HG03521 (cell line): ENCODE measurements at regions not wholly inside any gene's neighbourhood (a gene's known extent, or its start where the extent isn't known, plus 50 kb on each side); places are given as distances from the start of the nearest gene placed in this dataset.
"Not testable (repeated sequence)": the region's sequence is repeated elsewhere in the genome, so short reads cannot be mapped to it uniquely, and the experiment has no call there.

Experiments used
- ATAC-seq: cut with Tn5 transposase; IDR thresholded peaks from one replicate; pipeline ENCODE4 v1.9.1; 2021; ENCODE audit warnings: mild to moderate bottlenecking, moderate library complexity; ENCODE audit not compliant: unreplicated experiment

- peak; percentile 64 for ATAC-seq
Measured at GRCh38 chr5:124056326-124056990, 544.5 kb downstream of the CSNK1G3 start.

DNA sequence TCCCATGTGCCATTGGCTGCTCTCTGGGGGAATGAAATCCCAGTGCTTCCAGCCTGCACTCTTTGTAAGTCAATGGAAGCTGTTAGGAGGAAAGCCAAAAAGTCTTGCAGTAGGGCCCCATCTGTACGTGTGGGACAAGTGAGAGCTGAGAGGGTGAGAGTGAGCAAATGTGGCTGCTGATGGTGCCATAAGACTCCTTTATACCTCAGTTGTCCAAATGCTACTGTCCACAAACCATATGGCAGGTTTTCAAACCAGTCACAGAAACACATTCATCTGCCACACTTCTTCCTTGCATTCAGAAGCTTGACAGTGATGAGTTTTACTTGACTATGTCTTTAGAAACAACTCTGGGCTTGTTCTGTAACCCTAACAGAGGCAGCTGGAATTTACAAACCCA, 543.8 kb downstream of the CSNK1G3 start:
- ATAC-seq = no peak

GRCh38 chr5:124054564-124054963, 542.6 kb downstream of the CSNK1G3 start:
- peak; percentile 42 for ATAC-seq

DNA sequence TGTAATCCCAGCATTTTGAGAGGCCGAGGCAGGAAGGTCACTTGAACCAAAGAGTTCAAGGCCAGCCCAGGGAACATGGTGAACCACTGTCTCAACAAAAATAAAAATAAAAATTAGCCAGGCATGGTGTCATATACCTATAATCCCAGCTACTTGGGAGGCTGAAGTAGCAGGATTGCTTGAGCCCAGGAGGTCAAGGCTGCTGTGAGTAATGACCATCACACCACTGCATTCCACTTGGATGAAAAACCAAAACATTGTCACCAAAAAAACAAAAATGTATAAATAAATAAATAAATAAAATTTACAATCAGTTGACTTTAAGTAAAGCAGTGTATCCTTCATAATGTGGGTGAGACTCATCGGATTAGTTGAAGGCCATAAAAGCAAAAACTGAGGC, 541.4 kb downstream of the CSNK1G3 start:
- no peak for ATAC-seq

DNA sequence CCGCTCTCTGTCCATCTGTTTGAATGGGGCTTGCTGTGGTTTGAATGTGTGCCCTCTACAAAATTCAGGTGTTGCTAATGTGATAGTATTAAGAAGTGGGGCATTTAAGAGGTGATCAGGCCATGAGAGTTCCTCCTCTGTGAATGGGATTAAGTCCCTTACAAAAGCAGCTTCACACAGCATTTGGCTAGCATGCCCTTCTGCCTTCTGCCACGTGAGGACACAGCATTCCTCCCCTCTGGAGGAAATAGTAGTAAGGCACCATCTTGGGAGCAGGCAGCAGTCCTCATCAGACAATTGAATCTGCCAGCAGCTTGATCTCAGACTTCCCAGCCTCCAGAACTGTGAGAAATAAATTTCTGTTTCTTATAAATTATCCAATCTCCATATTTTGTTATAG, 540.2 kb downstream of the CSNK1G3 start:
- ATAC-seq = no peak

- ATAC-seq = no peak
Measured at GRCh38 chr5:124050120-124050770, 538.3 kb downstream of the CSNK1G3 start.

DNA sequence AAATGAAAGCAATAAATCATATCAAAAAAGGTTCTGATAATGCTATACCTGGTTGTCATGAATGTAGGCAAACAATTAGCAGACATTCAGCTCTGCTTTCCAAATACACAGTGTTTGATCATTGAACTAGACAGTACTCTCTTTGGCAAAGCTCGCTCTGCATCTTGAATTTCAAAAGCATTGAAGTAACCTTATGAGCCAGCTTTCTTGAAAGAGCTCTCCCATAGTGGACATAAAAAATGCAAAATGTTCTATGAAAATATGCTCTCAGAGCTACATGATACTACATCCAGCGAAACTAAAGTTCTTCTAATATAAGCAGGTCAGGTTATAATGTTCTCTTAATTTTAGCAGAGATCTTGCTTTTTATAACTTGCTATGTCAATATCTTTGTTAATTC, 533.4 kb downstream of the CSNK1G3 start:
- no peak for ATAC-seq

- ATAC-seq = no peak
Measured at GRCh38 chr5:124044613-124045012, 532.6 kb downstream of the CSNK1G3 start.

DNA sequence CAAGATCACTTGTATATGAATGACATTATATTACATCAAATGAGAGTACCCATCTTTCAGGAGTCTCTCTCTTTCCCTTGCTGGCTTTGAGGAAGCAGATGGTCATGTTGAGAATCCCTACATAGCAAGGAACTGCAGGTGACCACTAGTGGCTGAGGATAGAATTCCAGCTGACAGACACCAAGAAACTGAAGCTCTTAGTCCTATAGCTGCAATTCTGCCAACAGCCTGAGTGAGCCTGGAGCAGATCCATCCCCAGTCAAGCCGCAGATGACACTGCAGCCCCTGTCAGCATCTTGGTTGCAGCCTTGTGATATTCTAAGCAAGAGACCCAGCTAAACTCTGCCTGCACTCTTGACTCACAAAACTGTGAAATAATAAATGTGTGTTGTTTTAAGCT, 531.5 kb downstream of the CSNK1G3 start:
- ATAC-seq = no peak

- ATAC-seq = no peak
Measured at GRCh38 chr5:124040799-124041198, 528.8 kb downstream of the CSNK1G3 start.

DNA sequence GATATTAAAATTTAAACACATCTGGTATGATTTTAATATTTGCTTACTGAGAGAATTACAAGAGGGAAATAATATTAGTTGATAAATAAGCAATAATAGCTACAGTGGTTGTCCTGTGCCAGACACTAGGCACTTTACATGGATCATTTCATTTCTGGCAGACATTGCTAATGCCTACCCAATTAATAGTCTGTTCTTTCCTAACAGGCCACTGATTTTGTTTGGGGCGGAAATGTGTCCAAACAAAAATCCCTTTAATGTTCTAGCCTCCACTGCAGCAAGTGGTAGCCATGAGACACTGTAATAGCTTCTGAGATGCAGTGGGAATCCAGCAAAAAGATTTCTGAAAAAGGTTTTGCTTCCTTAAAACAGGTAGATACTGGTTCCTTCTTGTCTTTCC, 527.4 kb downstream of the CSNK1G3 start:
- ATAC-seq = no peak

DNA sequence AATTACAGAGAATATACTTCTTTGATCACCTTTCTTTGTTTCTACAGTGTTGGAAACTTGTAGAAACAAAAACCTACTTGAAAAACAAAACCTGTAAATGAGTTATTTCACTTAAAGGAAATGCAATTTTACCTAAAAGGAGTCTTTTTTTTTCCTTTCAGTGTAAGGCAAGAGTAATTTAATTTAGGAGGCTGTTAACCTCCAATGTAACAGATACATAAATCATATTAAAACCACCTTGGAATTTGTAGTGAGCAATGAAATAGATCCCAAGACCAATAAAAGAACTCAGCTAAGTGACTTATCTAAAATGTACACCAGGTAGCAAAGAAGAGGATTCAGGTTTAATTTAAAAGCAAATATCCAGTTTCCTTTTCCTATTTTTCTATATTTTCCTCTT, 524.8 kb downstream of the CSNK1G3 start:
- no peak for ATAC-seq

DNA sequence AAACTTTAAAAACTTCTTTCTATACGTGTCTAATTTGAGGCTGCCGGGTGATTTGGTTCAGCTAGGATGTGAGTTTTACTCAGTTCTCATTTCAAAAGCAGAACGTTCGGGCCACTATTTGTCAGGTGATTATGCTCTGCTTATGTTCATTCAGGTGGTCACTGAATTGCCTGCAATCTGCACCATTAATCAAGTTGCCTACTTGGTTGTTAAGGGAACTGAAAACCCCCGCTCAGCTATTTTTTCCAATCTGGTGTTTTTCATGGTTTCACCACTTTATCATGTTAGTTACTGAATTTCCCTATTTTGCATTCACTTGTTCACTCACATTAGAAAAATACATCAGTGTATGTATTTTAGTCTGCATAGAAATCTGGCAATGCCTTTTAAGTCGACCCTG, 523.0 kb downstream of the CSNK1G3 start:
- peak; percentile 95 for ATAC-seq

GRCh38 chr5:124034083-124034700, 522.2 kb downstream of the CSNK1G3 start:
- ATAC-seq = no peak

DNA sequence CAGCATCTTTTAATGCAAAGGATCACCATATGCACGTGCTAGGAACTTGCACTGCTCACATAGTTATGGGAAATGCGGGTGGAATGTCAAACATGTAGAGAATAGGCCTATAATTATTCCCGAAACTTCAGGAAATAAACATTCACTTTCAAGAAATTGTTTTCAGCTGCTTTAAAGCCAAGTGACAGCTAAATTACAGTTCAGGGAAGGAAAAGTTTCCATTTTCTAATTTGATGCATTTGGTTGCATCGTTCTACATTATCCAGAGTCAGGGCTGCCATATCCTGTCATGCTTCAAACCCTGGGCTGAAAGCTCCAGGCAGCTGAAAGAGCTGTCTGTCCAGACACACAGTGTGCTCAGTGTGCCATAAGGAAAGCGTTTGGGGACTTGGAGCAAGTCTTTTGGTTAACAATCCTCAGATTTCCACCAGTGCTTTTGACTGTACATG, 518.1 kb downstream of the CSNK1G3 start:
- ATAC-seq = no peak

- no peak for ATAC-seq
Measured at GRCh38 chr5:124027441-124027840, 515.5 kb downstream of the CSNK1G3 start.

DNA sequence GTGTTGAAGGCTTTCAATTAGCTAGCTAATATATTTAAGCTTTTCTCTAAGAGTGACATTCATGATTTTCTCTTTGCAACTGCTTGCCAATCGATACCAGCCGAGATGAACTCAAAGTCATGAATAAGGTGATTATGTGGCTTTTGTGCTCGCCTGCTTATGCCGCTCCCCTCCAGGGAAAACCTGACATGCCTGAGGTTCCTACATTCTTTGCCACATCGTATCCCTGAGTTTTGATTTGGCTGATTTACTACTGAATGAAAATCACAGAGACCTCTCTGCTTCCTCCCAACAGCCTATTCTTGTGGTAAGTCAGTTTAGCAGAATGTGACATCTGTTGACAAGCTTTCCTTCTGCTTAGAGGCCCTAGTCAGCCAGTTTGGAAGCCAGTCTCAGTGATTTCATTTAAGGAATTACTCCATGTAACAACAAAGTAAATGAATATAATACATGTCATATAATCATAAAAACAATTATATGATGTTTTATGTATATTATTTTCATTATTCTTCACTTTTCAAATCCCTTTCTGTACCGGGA, 513.4 kb downstream of the CSNK1G3 start:
- no peak for ATAC-seq

- ATAC-seq = no peak
Measured at GRCh38 chr5:124022966-124023365, 511.0 kb downstream of the CSNK1G3 start.

DNA sequence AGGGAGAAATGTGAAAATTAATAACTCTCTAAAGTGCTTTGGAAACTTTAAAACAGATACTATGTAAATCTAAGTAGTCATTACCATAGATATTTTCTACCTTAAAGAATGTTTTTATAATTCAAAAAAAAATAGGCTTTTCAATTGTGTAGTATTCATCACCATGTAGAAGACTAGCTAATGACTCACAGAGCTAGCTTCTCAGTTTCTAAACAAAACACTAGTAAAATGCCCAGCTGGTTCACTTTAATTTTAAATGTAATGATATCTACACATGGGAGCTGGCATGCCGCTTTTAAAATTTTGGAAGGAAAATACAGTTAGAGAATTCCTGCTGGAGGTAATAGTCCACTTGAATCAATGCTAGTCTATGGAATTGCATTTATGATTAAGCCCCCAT, 509.8 kb downstream of the CSNK1G3 start:
- no peak for ATAC-seq

GRCh38 chr5:124021066-124021641, 509.2 kb downstream of the CSNK1G3 start:
- ATAC-seq = no peak

DNA sequence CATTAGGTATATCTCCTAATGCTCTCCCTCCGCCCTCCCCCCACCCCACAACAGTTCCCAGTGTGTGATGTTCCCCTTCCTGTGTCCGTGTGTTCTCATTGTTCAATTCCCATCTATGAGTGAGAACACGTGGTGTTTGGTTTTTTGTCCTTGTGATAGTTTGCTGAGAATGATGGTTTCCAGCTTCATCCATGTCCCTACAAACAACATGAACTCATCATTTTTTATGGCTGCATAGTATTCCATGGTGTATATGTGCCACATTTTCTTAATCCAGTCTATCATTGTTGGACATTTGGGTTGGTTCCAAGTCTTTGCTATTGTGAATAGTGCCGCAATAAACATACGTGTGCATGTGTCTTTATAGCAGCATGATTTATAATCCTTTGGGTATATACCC, 505.3 kb downstream of the CSNK1G3 start:
- not testable (repeated sequence) for ATAC-seq
